ENCODE measurements at regions not wholly inside any gene's neighbourhood (a gene's known extent, or its start where the extent isn't known, plus 50 kb on each side); places are given as distances from the start of the nearest gene placed in this dataset.

- Histone ChIP-seq H3K79me2 (ENCODE audit: control insufficient read depth, insufficient read depth, low read length) (no peaks in the 10 kb centered on the region), H2AFZ (ENCODE audit: control insufficient read depth, low read depth, low read length) (no peak overlapping the region), H3K4me3 (no peak overlapping the region), H3K9ac (ENCODE audit: control insufficient read depth, insufficient read depth, low read length) (no peak overlapping the region), H3K9me3 (replicated peaks; ENCODE audit: control insufficient read depth, insufficient read depth, low read length) (no peaks in the 10 kb centered on the region), H4K20me1 (ENCODE audit: control insufficient read depth, insufficient read depth) (no peaks in the 10 kb centered on the region), H3K36me3 (ENCODE audit: control insufficient read depth in 2 of 2, insufficient read depth in 2 of 2, low read length in 1 of 2) (no peaks in the 10 kb centered on the region), H3K4me2 (ENCODE audit: control insufficient read depth, insufficient read depth) (no peak overlapping the region), H3K27me3 (replicated peaks in 1 of 2; ENCODE audit: control insufficient read depth in 2 of 2, insufficient read depth in 2 of 2, low read length in 1 of 2) (0 out of 4 replicates have a peak, but pooled peaks cover 0 to 2% of the 10 kb centered on the region in 2 experiments), H3K27ac (ENCODE audit: control insufficient read depth, insufficient read depth) (no peak overlapping the region), H3K4me1 (ENCODE audit: control insufficient read depth, insufficient read depth, low read length) (no peaks in the 10 kb centered on the region)
- ATAC-seq (no peak), FAIRE-seq (no peak), DNase-seq (ENCODE audit: low read depth, low spot score) (no peak)
- SMC1A ChIA-PET (ENCODE audit: uncharacterized antibody, unreplicated experiment) = no interaction called here
- TF ChIP-seq RAD51 (IDR thresholded peaks at IDR 0.05) (no peak), RB1 (IDR thresholded peaks at IDR 0.05; ENCODE audit: borderline replicate concordance) (no peak), JUND (IDR thresholded peaks at IDR 0.05; ENCODE audit: low read depth, low read length) (no peak), PKNOX1 (IDR thresholded peaks at IDR 0.05) (no peak), SRF (IDR thresholded peaks at IDR 0.05; ENCODE audit: low read depth in 2 of 2, low read length in 2 of 2) (no peak), CBFB (IDR thresholded peaks at IDR 0.05; ENCODE audit: low read depth) (no peak), HCFC1 (IDR thresholded peaks at IDR 0.05; ENCODE audit: low read length) (no peak), NRF1 (conservative IDR thresholded peaks at IDR 0.05; ENCODE audit: low read depth, low read length) (no peak), E4F1 (IDR thresholded peaks at IDR 0.05; ENCODE audit: borderline replicate concordance, partially characterized antibody) (no peak), PAX8 (IDR thresholded peaks at IDR 0.05) (no peak), KDM1A (IDR thresholded peaks at IDR 0.05; ENCODE audit: borderline replicate concordance) (no peak), BACH1 (IDR thresholded peaks at IDR 0.05; ENCODE audit: borderline replicate concordance) (no peak), ZNF24 (IDR thresholded peaks at IDR 0.05) (no peak), DPF2 (IDR thresholded peaks at IDR 0.05) (no peak), SIX5 (IDR thresholded peaks at IDR 0.05; ENCODE audit: low read depth, low read length, severe bottlenecking) (no peak)
- in situ Hi-C loops (cut with MboI) (no loop called here), intact Hi-C loops (cut with micrococcal nuclease; ENCODE audit: unreplicated experiment) (no loop called here)
- 27% methylated on average over 9 of the region's 9 CpGs for WGBS (ENCODE audit: insufficient coverage, insufficient replicate concordance, low lambda C conversion rate, missing lambda C conversion rate)
- CTCF ChIA-PET = interaction anchor here (1.1 kb wide), 1 partner anchor 77 kb away, joined by 3 read pairs; no protein-coding TSS in a partner anchor
- POLR2A ChIA-PET = interaction anchor here (0.7 kb wide), 1 partner anchor 413 kb away, joined by 6 read pairs; no protein-coding TSS in a partner anchor
- RAD21 ChIA-PET (ENCODE audit: unreplicated experiment) = interaction anchor here (0.6 kb wide), 1 partner anchor 594 kb away, joined by 3 read pairs; no protein-coding TSS in a partner anchor
- BruUV-seq (replicated peaks) = no TSS peak
These were observed 66.3 kb upstream of the SLC25A26 start for GRCh38 chr3:66154444-66154861.

Measured in GM12878 (cell line).